HUES64 (cell line): ENCODE measurements at regions not wholly inside any gene's neighbourhood (a gene's known extent, or its start where the extent isn't known, plus 50 kb on each side); places are given as distances from the start of the nearest gene placed in this dataset.

Source experiments
- H3K27ac ChIP-seq: 2 replicates; pipeline ENCODE4 v1.7.0; 2013; ENCODE audit warnings: low read depth, low read length, inconsistent platforms
- H3K27me3 ChIP-seq: 2 replicates; pipeline ENCODE4 v1.6.1; 2013; ENCODE audit warnings: mild to moderate bottlenecking, low read length; ENCODE audit not compliant: insufficient read depth
- H3K36me3 ChIP-seq: 2 replicates; pipeline ENCODE4 v1.6.1; 2013; ENCODE audit warnings: mild to moderate bottlenecking, low read length; ENCODE audit not compliant: insufficient read depth
- H3K4me1 ChIP-seq: 2 replicates; pipeline ENCODE4 v1.6.1; 2013; ENCODE audit warnings: mild to moderate bottlenecking, low read length, moderate library complexity; ENCODE audit not compliant: insufficient read depth
- H3K4me3 ChIP-seq: 2 replicates; pipeline ENCODE4 v1.5.1; 2013; ENCODE audit warnings: mild to moderate bottlenecking, low read length, moderate library complexity
- H3K9ac ChIP-seq: 2 replicates; pipeline ENCODE4 v1.6.1; 2013; ENCODE audit warnings: mild to moderate bottlenecking, low read depth, low read length
- H3K9me3 ChIP-seq: 2 replicates; pipeline ENCODE4 v1.6.1; 2013; ENCODE audit warnings: low read depth, low read length; ENCODE audit not compliant: insufficient read depth
- WGBS: fragments of 150-250, 120-280 bp; methylation state at CpG from one replicate; pipeline ENCODE4 v1.1.7; 2013; ENCODE audit warnings: missing lambda C conversion rate; 5-methylcytosine and 5-hydroxymethylcytosine counted together

DNA sequence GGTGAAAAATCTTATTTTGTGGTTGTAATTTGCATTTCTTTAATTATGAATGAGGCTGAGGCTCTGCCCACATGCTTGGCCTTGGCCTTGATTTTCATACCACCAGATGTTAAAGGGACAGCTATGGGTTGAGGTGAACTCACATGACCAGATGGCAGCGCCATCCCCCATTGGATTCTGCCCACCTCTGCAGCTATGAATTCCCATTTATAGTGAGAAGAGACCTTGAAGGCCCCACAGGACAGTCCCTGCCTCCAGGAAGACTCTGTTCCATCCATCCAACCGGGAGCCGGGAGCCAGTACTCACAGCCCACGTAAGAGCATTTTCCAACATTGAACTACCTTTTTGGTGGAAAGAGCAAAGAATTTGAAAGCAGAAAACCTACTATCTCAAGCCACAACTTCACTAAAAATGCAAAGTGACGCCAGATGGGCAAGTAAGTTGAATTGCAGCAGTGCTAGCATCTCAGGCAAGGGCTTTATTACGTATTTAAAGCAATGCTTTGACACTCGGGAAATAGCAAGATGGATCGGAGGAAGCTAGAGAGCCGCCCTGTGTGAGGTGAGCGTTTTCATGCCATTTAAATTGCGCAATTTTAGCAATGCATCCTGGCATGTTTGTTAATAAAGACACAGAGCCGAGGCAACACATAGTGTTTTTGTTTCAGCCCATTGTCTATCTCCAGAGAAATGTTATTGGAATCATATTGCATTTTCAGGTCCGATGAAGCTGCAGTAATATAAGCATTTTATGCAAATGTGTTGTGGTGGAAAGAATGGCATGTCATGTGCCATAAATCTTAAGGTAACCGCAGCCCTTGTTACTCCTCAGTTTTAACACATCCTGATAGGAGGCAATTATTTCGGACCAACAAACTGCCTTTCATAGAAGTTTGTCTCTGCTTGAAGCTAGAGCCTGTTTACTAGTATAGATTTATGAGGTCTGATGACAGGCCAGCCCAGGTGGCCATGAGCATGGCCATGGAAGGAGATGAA, 273.4 kb upstream of the TNRC6C start:
- 72% methylated on average over 15 of the region's 15 CpGs for WGBS
- Histone ChIP-seq H3K4me3 (no peak overlapping the region), H3K36me3 (no peaks in the 10 kb centered on the region), H3K27me3 (no peaks in the 10 kb centered on the region), H3K4me1 (peaks cover 9% of the 10 kb centered on the region), H3K27ac (no peak overlapping the region), H3K9ac (no peak overlapping the region), H3K9me3 (no peaks in the 10 kb centered on the region)

DNA sequence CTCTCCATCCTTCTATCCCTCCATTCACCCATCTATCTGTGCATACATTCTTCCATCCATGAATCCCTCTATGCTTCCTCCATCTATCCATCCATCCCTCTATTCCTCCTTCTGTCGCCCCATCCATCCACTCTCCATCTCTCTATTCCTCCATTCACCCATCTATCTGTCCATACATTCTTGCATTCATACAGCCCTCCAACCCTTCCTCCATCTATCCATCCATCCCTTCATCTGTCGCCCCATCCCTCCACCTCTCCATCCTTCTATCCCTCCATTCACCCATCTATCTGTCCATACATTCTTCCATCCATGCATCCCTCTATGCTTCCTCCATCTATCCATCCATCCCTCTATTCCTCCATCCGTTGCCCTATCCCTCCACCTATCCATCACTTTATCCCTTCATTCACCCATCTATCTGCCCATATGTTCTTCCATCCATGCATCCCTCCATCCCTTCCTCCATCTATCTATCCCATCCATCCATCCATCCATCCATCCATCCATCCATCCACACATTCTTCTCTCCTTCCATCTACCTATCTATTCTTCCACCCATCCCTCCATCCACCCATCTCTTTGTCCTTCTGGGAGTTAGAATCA, 272.5 kb upstream of the TNRC6C start:
- Histone ChIP-seq H3K9ac (no peak overlapping the region), H3K4me1 (peaks cover 9% of the 10 kb centered on the region), H3K27me3 (no peaks in the 10 kb centered on the region), H3K36me3 (no peaks in the 10 kb centered on the region), H3K27ac (no peak overlapping the region), H3K9me3 (no peaks in the 10 kb centered on the region), H3K4me3 (no peak overlapping the region)
- WGBS: 92% methylated on average over 3 of the region's 3 CpGs

DNA sequence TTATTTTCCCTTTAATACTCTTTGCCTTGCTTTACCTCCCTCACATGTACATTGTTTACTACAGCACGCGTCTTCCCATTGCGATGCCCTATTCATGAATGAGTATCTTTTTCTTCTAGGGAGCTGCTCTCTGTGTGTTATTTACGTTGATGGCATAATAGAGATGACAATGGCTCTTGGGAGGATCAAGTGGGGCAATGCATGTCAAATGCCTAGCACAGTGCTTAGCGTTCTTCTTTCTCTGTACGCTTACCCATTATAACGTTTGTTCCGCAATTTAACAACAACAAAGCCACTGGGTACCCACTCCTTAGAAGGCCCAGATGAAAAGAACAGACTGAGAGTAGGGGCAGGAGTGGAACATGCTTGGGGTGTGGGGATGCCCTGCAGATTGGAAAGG, 271.6 kb upstream of the TNRC6C start:
- H3K27ac ChIP-seq: no peak overlapping the region
- H3K27me3 ChIP-seq: no peaks in the 10 kb centered on the region
- H3K4me3 ChIP-seq: no peak overlapping the region
- H3K9me3 ChIP-seq: no peaks in the 10 kb centered on the region
- peaks cover 9% of the 10 kb centered on the region for H3K4me1 ChIP-seq
- 92% methylated on average over 8 of the region's 8 CpGs for WGBS
- H3K36me3 ChIP-seq: no peaks in the 10 kb centered on the region
- no peak overlapping the region for H3K9ac ChIP-seq

DNA sequence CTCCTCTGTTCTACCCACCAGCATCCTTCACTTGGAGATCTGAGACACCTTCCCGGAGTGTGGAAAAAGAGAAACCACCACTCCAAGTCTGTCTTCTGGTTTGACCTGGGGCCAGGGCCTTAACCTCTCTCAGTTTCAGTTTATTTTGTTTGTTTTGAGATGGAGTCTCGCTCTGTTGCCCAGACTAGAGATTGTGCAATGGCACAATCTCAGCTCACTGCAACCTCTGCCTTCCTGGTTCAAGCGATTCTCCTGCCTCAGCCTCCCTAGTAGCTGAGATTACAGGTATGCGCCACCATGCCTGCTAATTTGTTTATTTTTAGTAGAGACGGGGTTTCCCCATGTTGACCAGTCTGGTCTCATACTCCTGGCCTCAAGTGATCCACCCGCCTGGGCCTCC, 271.1 kb upstream of the TNRC6C start:
- H3K9me3 ChIP-seq: no peaks in the 10 kb centered on the region
- H3K4me1 ChIP-seq: peaks cover 9% of the 10 kb centered on the region

DNA sequence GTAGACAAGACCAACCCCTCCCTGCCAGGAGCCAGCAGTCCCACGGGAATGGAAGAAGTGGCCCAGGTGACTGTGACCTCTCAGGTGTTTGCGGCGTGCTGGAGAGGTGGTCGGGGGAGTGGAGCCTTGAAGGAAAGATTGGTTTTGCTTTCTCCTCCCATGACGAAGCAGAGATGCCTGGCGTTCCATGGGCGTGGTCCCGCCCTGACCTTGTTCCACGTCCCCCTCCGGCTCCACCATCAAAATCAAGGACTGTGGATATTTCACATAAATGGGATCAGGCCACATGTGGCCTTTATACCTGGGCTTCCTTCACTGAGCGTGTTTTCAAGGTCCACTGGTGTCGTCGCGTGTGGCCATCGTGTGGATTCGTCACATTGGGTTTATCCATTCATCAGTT, 270.6 kb upstream of the TNRC6C start:
- Histone ChIP-seq H3K9me3 (no peaks in the 10 kb centered on the region), H3K36me3 (no peaks in the 10 kb centered on the region), H3K27ac (no peak overlapping the region), H3K27me3 (peaks cover under 1% of the 10 kb centered on the region; the same call in 1 of the 2 replicates), H3K4me1 (peaks cover 9% of the 10 kb centered on the region), H3K9ac (no peak overlapping the region), H3K4me3 (no peak overlapping the region)
- WGBS: 95% methylated on average over 16 of the region's 16 CpGs

More for the DNA sequence above, 271.1 kb upstream of the TNRC6C start:
- 93% methylated on average over 6 of the region's 6 CpGs for whole genome bisulfite sequencing
- Histone ChIP-seq H3K27ac (no peak overlapping the region), H3K27me3 (no peaks in the 10 kb centered on the region), H3K36me3 (no peaks in the 10 kb centered on the region), H3K9ac (no peak overlapping the region), H3K4me3 (no peak overlapping the region)

DNA sequence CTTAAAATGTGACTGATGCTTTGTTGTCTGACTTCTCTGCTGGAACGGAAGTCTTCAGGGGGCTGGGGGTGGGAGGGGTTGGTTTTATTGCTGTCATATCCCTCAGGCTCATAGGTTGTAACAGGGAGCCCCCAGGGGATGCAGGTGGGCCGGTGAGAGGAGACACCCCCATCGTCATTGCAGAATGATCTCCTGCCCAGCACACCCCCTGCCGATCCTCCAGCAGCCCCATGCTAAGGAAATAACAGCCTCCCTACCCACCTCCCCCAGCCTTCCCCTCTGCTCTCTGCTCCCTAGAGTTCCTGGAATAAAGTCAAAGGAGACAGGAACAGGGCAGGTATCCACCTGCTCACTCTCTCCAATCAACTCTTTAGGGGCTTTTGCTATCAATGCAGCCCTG, 270.1 kb upstream of the TNRC6C start:
- no peaks in the 10 kb centered on the region for H3K9me3 ChIP-seq
- no peak overlapping the region for H3K27ac ChIP-seq
- no peaks in the 10 kb centered on the region for H3K36me3 ChIP-seq
- WGBS: 61% methylated on average over 4 of the region's 4 CpGs
- no peak overlapping the region for H3K4me3 ChIP-seq
- H3K9ac ChIP-seq: no peak overlapping the region
- H3K4me1 ChIP-seq: peaks cover 9% of the 10 kb centered on the region
- H3K27me3 ChIP-seq: peaks cover 5% of the 10 kb centered on the region; the same call in 1 of the 2 replicates

DNA sequence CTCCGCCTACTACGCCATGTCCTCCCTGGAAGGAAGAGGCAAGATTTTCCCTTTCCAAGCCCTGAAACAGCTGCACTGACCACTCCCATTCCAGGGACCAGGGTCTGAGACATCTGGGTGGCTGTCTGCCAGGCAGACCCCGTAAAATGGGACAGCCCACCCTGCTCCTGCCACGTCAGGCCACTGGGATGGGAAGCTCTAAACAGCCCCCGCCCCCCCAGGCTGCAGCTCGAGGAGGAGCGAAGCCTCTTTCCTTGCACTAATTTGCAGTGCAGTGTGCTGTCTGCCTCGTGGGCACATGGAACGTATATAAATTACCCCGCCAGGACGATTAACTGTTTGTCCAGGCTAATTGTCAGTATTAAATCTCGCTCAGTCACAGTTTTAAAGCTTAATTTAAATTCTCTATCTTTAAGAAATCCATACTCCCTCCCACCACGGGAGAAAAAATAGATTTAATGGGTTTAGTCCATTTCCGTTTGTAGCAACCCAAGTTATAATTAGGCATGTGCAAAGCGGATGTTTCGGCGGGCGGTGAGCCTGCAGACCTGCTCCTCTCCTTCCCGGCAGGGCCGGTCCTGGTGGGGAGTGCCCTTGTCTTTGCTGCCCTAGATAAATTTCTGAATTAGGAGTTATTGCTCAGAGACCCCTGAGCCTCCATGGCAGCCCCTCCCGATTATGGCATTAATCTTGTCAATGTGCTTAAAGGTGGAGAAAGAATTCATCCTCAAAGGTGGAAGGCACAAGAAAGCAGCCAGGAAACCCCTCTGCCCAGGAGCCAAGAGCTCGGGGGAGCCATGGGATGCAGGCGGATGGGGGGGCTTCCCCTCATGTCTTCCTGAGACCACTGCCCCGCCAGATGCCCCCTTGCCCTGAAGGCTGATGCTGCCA, 268.0 kb upstream of the TNRC6C start:
- Histone ChIP-seq H3K4me3 (no peak overlapping the region), H3K27ac (no peak overlapping the region), H3K9ac (no peak overlapping the region), H3K4me1 (no peaks in the 10 kb centered on the region), H3K27me3 (peaks cover 26% of the 10 kb centered on the region), H3K36me3 (no peaks in the 10 kb centered on the region), H3K9me3 (no peaks in the 10 kb centered on the region)
- 91% methylated on average over 24 of the region's 24 CpGs for WGBS

DNA sequence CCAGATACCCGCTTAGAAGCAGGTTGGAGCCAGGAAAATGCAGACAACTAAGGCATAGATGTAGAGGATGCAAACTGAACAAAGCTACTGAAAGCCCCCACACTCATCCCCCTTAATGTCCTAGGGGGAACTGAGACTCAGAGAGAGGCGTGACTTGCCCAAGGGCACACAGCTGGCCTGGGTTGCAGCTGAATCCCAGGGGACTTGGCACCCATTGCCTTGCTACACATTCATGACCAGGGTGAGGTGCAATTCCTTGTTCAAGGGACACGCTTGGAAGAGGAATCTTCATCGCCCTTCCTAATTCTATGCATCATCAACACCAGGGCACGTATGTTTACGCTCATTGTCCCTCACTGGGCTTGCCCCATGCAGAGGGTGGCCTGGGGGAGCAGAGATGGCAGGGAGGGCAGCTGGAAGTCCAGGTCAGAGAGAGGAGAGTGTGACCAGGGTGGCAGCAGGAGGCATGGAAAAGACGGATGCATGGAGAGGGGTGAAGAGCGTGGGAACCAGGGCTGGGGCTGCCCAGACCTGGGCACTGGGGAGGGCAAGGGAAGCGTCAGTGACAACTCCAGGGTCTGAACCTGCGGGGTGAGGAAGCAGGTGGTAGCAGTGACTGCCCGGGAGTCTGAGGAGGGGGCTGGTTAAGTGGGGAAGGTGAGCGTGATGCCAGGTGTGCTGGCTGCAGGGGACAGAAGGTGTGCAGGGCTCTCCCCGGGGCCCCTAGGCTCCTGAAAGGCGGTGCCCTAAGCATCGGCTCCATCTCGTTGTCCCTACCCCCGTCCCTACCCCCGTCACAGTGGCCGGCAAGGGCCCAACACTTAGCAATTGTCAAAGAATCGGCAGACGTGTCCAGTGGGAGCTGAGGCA, 267.1 kb upstream of the TNRC6C start:
- 85% methylated on average over 21 of the region's 21 CpGs for WGBS
- Histone ChIP-seq H3K27ac (no peak overlapping the region), H3K36me3 (no peaks in the 10 kb centered on the region), H3K4me1 (no peaks in the 10 kb centered on the region), H3K9me3 (no peaks in the 10 kb centered on the region), H3K4me3 (no peak overlapping the region), H3K27me3 (peaks cover 35% of the 10 kb centered on the region), H3K9ac (no peak overlapping the region)

DNA sequence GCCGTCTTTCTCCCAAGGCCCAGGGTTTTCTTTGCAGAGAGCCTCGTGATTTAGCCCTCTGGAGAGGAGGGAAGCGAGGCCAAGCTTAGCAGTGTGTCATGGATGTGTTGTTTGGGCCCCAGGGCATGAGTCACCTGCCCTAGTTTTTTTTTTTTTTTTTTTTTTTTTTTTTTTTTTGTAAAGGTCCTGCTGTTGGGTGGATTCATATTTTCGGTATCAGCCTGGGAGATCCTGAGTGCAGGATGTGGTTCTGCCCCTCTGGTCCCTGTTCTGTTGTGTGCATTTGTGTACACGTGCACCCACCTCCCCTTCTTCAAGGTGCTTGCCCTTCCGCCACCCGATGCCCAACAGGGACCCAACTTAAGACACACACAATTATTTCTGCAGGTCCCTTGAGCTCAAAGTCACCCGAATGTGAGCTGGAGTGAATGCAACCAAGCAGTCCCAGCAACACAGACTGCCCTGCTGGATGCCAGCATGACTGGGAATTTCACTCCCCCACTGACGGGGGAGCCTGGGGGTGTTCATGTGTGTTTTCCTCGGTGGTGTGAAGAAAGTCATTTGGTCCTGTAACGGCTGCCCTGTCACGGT, 265.8 kb upstream of the TNRC6C start:
- Histone ChIP-seq H3K27ac (no peak overlapping the region), H3K4me1 (no peaks in the 10 kb centered on the region), H3K4me3 (no peak overlapping the region), H3K9me3 (no peaks in the 10 kb centered on the region), H3K27me3 (peaks cover 46% of the 10 kb centered on the region), H3K9ac (no peak overlapping the region), H3K36me3 (no peaks in the 10 kb centered on the region)
- WGBS: 85% methylated on average over 12 of the region's 12 CpGs

DNA sequence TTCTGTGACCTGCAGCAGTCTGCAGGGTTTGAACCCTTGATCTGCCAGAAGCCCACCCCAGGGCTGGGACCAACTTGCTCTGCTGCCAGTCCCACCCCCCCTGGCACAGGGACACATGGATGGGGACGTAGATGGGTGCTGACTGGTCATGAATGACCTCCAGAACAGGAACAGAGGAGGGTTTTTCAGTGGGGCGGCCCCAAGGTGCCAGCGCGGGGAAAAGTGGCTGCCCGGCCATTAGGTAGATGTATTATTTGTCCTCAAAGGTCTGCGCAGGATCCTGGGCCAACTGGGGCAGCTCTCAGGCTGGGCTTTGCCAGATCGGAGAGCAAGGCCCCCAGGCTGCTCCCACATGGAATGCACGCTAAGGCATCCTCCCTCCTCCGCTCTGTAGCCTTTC, 265.2 kb upstream of the TNRC6C start:
- Histone ChIP-seq H3K27me3 (peaks cover 47% of the 10 kb centered on the region), H3K9me3 (no peaks in the 10 kb centered on the region), H3K9ac (no peak overlapping the region), H3K4me3 (no peak overlapping the region), H3K27ac (no peak overlapping the region), H3K36me3 (no peaks in the 10 kb centered on the region), H3K4me1 (no peaks in the 10 kb centered on the region)
- 85% methylated on average over 9 of the region's 9 CpGs for WGBS
